CD4-positive, alpha-beta T cell (primary cell): ENCODE measurements at regions not wholly inside any gene's neighbourhood (a gene's known extent, or its start where the extent isn't known, plus 50 kb on each side); places are given as distances from the start of the nearest gene placed in this dataset.

Source experiments
- ATAC-seq: fragments of 200-7000 bp; cut with Tn5 transposase; one replicate; pipeline ENCODE4 v1.10.0; 2022; ENCODE audit warnings: mild to moderate bottlenecking; ENCODE audit not compliant: poor library complexity
- CTCF ChIA-PET: fragments of 350-600 bp; sonication (Branson Sonifier 250); formaldehyde crosslinking; loops from one replicate; lab custom pipeline; 2021; ENCODE audit warnings: antibody characterized with exemption, inconsistent platforms; lab: Charles Lee
- POLR2A ChIA-PET: fragments of 350-600 bp; sonication (Branson Sonifier 250); formaldehyde crosslinking; loops from one replicate; lab custom pipeline; 2021; ENCODE audit warnings: antibody characterized with exemption, inconsistent platforms; lab: Charles Lee
- DNase-seq, 14 experiments: peaks; one replicate each; pipeline ENCODE4 v3.0.0-alpha.2; 2013 to 2020; ENCODE audit warnings: mixed read lengths in 2 of 14
- H3K27ac ChIP-seq, 2 donors: one replicate each; pipeline versions ENCODE4 v1.5.1 to v1.7.0; 2013; ENCODE audit warnings: low read length in 2 of 2, low read depth in 1 of 2, mild to moderate bottlenecking in 1 of 2
- H3K27me3 ChIP-seq, 2 experiments: 1 replicate in 1 of 2; 2 replicates in 1 of 2; pipeline versions ENCODE4 v1.6.1 to v1.7.0; 2013; ENCODE audit warnings: low read length in 2 of 2, control low read depth in 1 of 2, mild to moderate bottlenecking in 1 of 2, moderate library complexity in 1 of 2; ENCODE audit not compliant: insufficient read depth in 2 of 2, control insufficient read depth in 1 of 2
- H3K36me3 ChIP-seq: one replicate; pipeline ENCODE4 v1.6.1; 2013; ENCODE audit warnings: low read length, control low read depth; ENCODE audit not compliant: insufficient read depth
- H3K4me1 ChIP-seq: one replicate; pipeline ENCODE4 v1.6.1; 2013; ENCODE audit warnings: low read length, control low read depth; ENCODE audit not compliant: insufficient read depth
- H3K4me3 ChIP-seq: one replicate; pipeline ENCODE4 v1.5.1; 2013; ENCODE audit warnings: mild to moderate bottlenecking, low read length, moderate library complexity
- H3K9me3 ChIP-seq, 2 experiments: 1 replicate in 1 of 2; 2 replicates in 1 of 2; pipeline versions ENCODE4 v1.6.1 to v1.7.0; 2013; ENCODE audit warnings: low read length in 2 of 2, mild to moderate bottlenecking in 2 of 2, control low read depth in 1 of 2, moderate library complexity in 1 of 2; ENCODE audit not compliant: control insufficient read depth in 1 of 2, insufficient read depth in 1 of 2
- H3K27ac Mint-ChIP-seq: one replicate; pipeline ENCODE4 v1.8.0; 2020; ENCODE audit warnings: mixed read lengths
- H3K27me3 Mint-ChIP-seq: one replicate; pipeline ENCODE4 v1.8.0; 2021; ENCODE audit warnings: mixed read lengths
- H3K36me3 Mint-ChIP-seq: one replicate; pipeline ENCODE4 v1.8.0; 2021; ENCODE audit warnings: low read depth, mixed read lengths
- H3K4me1 Mint-ChIP-seq: one replicate; pipeline ENCODE4 v1.8.0; 2021; ENCODE audit warnings: low read depth, mixed read lengths
- H3K4me3 Mint-ChIP-seq: one replicate; pipeline ENCODE4 v1.8.0; 2020; ENCODE audit warnings: mild to moderate bottlenecking, mixed read lengths
- H3K9me3 Mint-ChIP-seq: one replicate; pipeline ENCODE4 v1.8.0; 2020; ENCODE audit warnings: mixed read lengths
- CTCF ChIP-seq: fragments of 200-600 bp; IDR thresholded peaks from one replicate; pipeline ENCODE4 v1.8.0; 2022; ENCODE audit warnings: antibody characterized with exemption, mild to moderate bottlenecking
- intact Hi-C, 2 experiments: fragments of 100-400 bp; cut with DNase I in 1 of 2; cut with micrococcal nuclease in 1 of 2; formaldehyde crosslinking; loops; one replicate each; pipeline versions ENCODE4 v1.15.1 to v1.9.0; 2023 to 2025; cut with DNase I, micrococcal nuclease

GRCh38 chr10:37711617-37712488 lies 145.6 kb downstream of the ZNF248 start:
- H3K4me3 Mint-ChIP-seq = no peak overlapping the region
- Histone ChIP-seq H3K36me3 (no peaks in the 10 kb centered on the region), H3K27me3 (no peaks in the 10 kb centered on the region), H3K27ac (no peak overlapping the region), H3K4me3 (no peak overlapping the region), H3K9me3 (peaks cover 0 to 32% of the 10 kb centered on the region in 2 experiments), H3K4me1 (no peaks in the 10 kb centered on the region)
- ATAC-seq (no peak), DNase-seq (no peak)
- ChIA-PET POLR2A (no interaction called here), CTCF (interaction anchor here (0.6 kb wide), 1 partner anchor 53 kb away, joined by 3 read pairs; no protein-coding TSS in a partner anchor)
- H3K9me3 Mint-ChIP-seq = peaks cover 2% of the 10 kb centered on the region
- intact Hi-C loops = no loop called here
- no peaks in the 10 kb centered on the region for H3K36me3 Mint-ChIP-seq
- no peak overlapping the region for H3K27ac Mint-ChIP-seq
- H3K27me3 Mint-ChIP-seq = no peaks in the 10 kb centered on the region
- no peak for TF ChIP-seq CTCF
- no peaks in the 10 kb centered on the region for H3K4me1 Mint-ChIP-seq

GRCh38 chr10:37710831-37711616 lies 146.4 kb downstream of the ZNF248 start:
- no peaks in the 10 kb centered on the region for H3K36me3 Mint-ChIP-seq

More at GRCh38 chr10:37710831-37711616, 146.4 kb downstream of the ZNF248 start:
- Histone ChIP-seq H3K4me3 (no peak overlapping the region), H3K27ac (no peak overlapping the region), H3K27me3 (no peaks in the 10 kb centered on the region), H3K4me1 (no peaks in the 10 kb centered on the region), H3K36me3 (no peaks in the 10 kb centered on the region), H3K9me3 (peaks cover 0 to 28% of the 10 kb centered on the region in 2 experiments)
- ChIA-PET POLR2A (no interaction called here), CTCF (interaction anchor here (0.6 kb wide), 1 partner anchor 54 kb away, joined by 3 read pairs; no protein-coding TSS in a partner anchor)
- no peaks in the 10 kb centered on the region for H3K27me3 Mint-ChIP-seq
- peaks cover under 1% of the 10 kb centered on the region for H3K9me3 Mint-ChIP-seq
- H3K4me1 Mint-ChIP-seq = no peaks in the 10 kb centered on the region
- H3K27ac Mint-ChIP-seq = no peak overlapping the region
- H3K4me3 Mint-ChIP-seq = no peak overlapping the region
- intact Hi-C loops = no loop called here
- no peak for DNase-seq
- ATAC-seq = no peak
- TF ChIP-seq CTCF = no peak
